Pancreas (tissue), 10 donors: ENCODE measurements at regions not wholly inside any gene's neighbourhood (a gene's known extent, or its start where the extent isn't known, plus 50 kb on each side); places are given as distances from the start of the nearest gene placed in this dataset.

Experiments used
- ATAC-seq, 4 donors: fragments of 200-7000 bp; cut with Tn5 transposase; one replicate each; pipeline versions ENCODE4 v1.8.0 to v1.9.1; 2020; ENCODE audit warnings: mild to moderate bottlenecking in 4 of 4, moderate library complexity in 4 of 4
- DNase-seq, 6 donors: peaks; one replicate each; pipeline ENCODE4 v3.0.0-alpha.2; 2020
- FAIRE-seq: peaks from 2 replicates; lab custom pipeline; 2012; peaks lifted over from hg19 to GRCh38; lab: Jason Lieb, UNC
- H3K27ac ChIP-seq, 4 donors: fragments of 200-600 bp; sonication (generic); 1 replicate in 3 of 4; 2 replicates in 1 of 4; pipeline versions ENCODE4 v1.5.0 to v1.8.0; 2020
- H3K27me3 ChIP-seq, 4 donors: fragments of 200-600 bp; one replicate each; pipeline ENCODE4 v1.8.0; 2021
- H3K36me3 ChIP-seq, 3 donors: fragments of 200-600 bp; sonication (generic) in 1 of 3; one replicate each; pipeline versions ENCODE4 v1.5.0 to v1.8.0; 2020 to 2021
- H3K4me1 ChIP-seq, 3 donors: fragments of 200-600 bp; one replicate each; pipeline ENCODE4 v1.8.0; 2021
- H3K4me3 ChIP-seq, 4 donors: fragments of 200-600 bp; sonication (generic) in 2 of 4; one replicate each; pipeline versions ENCODE4 v1.5.0 to v1.8.0; 2020 to 2021
- H3K9me3 ChIP-seq, 4 donors: fragments of 200-600 bp; one replicate each; pipeline ENCODE4 v1.8.0; 2021
- WGBS, 2 donors: extraction: QIAGEN DNeasy Blood & Tissue Kit; methylation state at CpG; one replicate each; pipeline ENCODE4 v1.1.7; 2013; 5-methylcytosine and 5-hydroxymethylcytosine counted together
- intact Hi-C, 3 donors: fragments of 100-400 bp; cut with DNase I; formaldehyde crosslinking; loops; one replicate each; pipeline versions ENCODE4 v1.11.1 to v1.14.2; 2022
- TF ChIP-seq, protein P1 (sequence below), 4 donors: fragments of 200-600 bp; sonication (generic) in 3 of 4; IDR thresholded peaks; one replicate each; pipeline versions ENCODE4 v1.5.0 to v1.8.0; 2021; ENCODE audit warnings: antibody characterized with exemption in 4 of 4
- donor health status: healthy with polysubstance abuse.
- donor health status: DM: no; HTN: no; CAD: no; lungs with moderate emphysema.
- donor health status: DM: no; HTN: no; CAD: no.
- donor health status: control.
- donor health status: control.
- donor health status: Bipolar disorder and iron deficiency.
- donor health status: DM: yes; HTN: yes; CAD: no.
- donor health status: DM: no; HTN: no; CAD: no.
- donor health status: DM: no; HTN: no; CAD: no.
- donor health status: DM: yes; HTN: yes; CAD: no.

- ATAC-seq (no peak), FAIRE-seq (no peak), DNase-seq (no peak)
- WGBS, 2 donors: 63 to 77% methylated on average over 6 of the region's 6 CpGs
- no peaks in the 10 kb centered on the region for H3K36me3 ChIP-seq
- H3K9me3 ChIP-seq: no peaks in the 10 kb centered on the region
- TF ChIP-seq, protein P1, sequence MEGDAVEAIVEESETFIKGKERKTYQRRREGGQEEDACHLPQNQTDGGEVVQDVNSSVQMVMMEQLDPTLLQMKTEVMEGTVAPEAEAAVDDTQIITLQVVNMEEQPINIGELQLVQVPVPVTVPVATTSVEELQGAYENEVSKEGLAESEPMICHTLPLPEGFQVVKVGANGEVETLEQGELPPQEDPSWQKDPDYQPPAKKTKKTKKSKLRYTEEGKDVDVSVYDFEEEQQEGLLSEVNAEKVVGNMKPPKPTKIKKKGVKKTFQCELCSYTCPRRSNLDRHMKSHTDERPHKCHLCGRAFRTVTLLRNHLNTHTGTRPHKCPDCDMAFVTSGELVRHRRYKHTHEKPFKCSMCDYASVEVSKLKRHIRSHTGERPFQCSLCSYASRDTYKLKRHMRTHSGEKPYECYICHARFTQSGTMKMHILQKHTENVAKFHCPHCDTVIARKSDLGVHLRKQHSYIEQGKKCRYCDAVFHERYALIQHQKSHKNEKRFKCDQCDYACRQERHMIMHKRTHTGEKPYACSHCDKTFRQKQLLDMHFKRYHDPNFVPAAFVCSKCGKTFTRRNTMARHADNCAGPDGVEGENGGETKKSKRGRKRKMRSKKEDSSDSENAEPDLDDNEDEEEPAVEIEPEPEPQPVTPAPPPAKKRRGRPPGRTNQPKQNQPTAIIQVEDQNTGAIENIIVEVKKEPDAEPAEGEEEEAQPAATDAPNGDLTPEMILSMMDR (IDR thresholded peaks at IDR 0.05): no peak
- intact Hi-C loops: no loop called here
- peaks cover 0 to 3% (median 0%) of the 10 kb centered on the region in 4 donors for H3K27me3 ChIP-seq
- no peaks in the 10 kb centered on the region for H3K4me1 ChIP-seq
- H3K27ac ChIP-seq: no peak overlapping the region
- H3K4me3 ChIP-seq: no peak overlapping the region
Observed at GRCh38 chr13:74204602-74205312, 70.6 kb upstream of the KLF12 start.

DNA sequence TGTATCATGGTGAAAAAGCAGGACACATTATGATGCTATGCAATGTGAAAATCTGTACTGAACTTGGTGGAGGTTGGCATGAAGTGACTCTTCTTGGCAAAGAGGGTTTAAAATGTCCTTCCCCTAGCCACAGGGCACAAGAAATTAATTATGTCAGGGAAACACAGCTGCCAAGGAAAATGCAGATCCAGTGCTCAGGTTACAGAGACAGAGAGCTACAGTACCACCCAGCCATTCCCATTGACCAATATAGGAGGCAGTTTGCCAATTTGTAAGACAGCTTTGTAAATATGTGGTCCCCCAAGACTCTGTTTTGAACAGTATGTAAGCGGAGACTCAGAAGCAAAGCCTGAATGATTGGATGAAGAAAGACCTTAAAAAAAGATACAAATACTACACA, 69.4 kb upstream of the KLF12 start:
- no peaks in the 10 kb centered on the region for H3K36me3 ChIP-seq
- FAIRE-seq: no peak
- WGBS, 2 donors: 64 to 82% methylated on average over 1 of the region's 1 CpG
- ATAC-seq: no peak
- H3K4me3 ChIP-seq: no peak overlapping the region
- no peaks in the 10 kb centered on the region for H3K4me1 ChIP-seq
- H3K9me3 ChIP-seq: no peaks in the 10 kb centered on the region
- TF ChIP-seq, protein P1 (IDR thresholded peaks at IDR 0.05): no peak
- intact Hi-C loops: no loop called here
- no peak for DNase-seq
- no peaks in the 10 kb centered on the region for H3K27me3 ChIP-seq
- H3K27ac ChIP-seq: no peak overlapping the region

- intact Hi-C loops: no loop called here
- Histone ChIP-seq H3K27me3 (no peaks in the 10 kb centered on the region), H3K36me3 (no peaks in the 10 kb centered on the region), H3K27ac (no peak overlapping the region), H3K4me3 (no peak overlapping the region), H3K4me1 (no peaks in the 10 kb centered on the region), H3K9me3 (no peaks in the 10 kb centered on the region)
- FAIRE-seq: no peak
- TF ChIP-seq, protein P1 (IDR thresholded peaks at IDR 0.05): no peak
- no peak for DNase-seq
- 64 to 76% methylated on average over 1 of the region's 1 CpG for WGBS, 2 donors
- no peak for ATAC-seq
Observed at GRCh38 chr13:74202129-74202813, 68.1 kb upstream of the KLF12 start.

DNA sequence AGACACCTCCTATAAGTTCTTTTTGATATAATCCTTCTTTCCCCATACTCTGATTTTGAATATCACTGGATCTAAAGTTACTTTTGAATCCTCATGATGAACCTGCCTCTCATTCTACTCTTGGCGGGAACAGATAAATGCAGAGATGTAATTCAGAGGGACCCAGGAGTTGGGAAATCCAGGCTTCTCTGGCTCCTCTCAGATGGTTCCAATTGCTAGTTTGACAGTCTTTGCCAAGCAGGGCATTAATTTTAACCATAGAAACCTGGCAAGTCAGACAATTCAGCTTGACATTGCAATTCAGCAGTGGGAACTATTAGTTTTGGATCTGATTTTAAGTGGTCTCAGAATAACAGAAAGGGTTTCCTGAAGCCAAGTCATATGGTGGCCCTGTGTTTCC, 67.3 kb upstream of the KLF12 start:
- no peak overlapping the region for H3K4me3 ChIP-seq
- intact Hi-C loops: no loop called here

More for the DNA sequence above, 67.3 kb upstream of the KLF12 start:
- TF ChIP-seq, protein P1 (IDR thresholded peaks at IDR 0.05): no peak
- WGBS, 2 donors: 87 to 97% methylated on average over 1 of the region's 1 CpG
- no peaks in the 10 kb centered on the region for H3K27me3 ChIP-seq
- DNase-seq (no peak), FAIRE-seq (no peak), ATAC-seq (no peak)
- no peaks in the 10 kb centered on the region for H3K36me3 ChIP-seq
- H3K27ac ChIP-seq: no peak overlapping the region
- H3K4me1 ChIP-seq: no peaks in the 10 kb centered on the region
- H3K9me3 ChIP-seq: no peaks in the 10 kb centered on the region
